ENCODE measurements at regions not wholly inside any gene's neighbourhood (a gene's known extent, or its start where the extent isn't known, plus 50 kb on each side); places are given as distances from the start of the nearest gene placed in this dataset.

DNA sequence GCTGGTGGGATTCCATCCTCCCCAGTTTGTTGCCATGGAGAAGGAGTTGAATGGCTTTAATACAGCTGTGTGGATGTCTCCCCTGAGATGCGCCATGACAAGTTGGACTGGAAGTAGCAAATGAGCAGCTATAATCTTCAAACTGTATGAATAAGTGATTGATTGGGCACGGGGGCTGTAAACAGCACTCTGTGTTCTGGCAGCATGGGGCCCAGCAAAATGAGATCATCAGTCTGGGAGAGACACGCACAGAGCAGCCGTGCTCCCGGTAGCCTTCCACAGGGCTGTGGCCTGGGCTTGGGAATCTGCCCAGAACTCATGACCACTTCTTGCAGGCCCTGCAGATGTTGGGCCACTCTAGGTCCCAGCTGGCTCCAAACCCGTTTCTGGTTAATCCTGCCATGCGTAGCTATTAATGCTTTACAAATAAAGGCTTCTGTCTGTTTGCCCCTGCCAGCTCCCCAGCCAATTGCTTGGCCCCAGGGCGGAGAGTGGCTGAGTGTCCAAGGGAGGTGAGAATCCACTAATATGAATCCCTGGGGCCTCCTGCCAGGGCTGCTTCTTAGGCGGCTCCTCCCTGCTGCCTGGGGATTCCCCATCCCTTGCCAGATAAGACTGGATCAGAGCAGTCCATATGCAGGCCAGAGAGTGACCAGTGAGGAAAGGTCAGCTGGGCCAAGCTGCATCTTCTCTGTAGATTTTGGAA, 642.9 kb downstream of the AJAP1 start:
- TF ChIP-seq, protein P1, sequence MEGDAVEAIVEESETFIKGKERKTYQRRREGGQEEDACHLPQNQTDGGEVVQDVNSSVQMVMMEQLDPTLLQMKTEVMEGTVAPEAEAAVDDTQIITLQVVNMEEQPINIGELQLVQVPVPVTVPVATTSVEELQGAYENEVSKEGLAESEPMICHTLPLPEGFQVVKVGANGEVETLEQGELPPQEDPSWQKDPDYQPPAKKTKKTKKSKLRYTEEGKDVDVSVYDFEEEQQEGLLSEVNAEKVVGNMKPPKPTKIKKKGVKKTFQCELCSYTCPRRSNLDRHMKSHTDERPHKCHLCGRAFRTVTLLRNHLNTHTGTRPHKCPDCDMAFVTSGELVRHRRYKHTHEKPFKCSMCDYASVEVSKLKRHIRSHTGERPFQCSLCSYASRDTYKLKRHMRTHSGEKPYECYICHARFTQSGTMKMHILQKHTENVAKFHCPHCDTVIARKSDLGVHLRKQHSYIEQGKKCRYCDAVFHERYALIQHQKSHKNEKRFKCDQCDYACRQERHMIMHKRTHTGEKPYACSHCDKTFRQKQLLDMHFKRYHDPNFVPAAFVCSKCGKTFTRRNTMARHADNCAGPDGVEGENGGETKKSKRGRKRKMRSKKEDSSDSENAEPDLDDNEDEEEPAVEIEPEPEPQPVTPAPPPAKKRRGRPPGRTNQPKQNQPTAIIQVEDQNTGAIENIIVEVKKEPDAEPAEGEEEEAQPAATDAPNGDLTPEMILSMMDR (conservative IDR thresholded peaks at IDR 0.05; ENCODE audit: low read depth in 2 of 2) = no peak
- TF ChIP-seq EZH2 (IDR thresholded peaks at IDR 0.05; ENCODE audit: low read depth, unreplicated experiment) (no peak), EZH2phosphoT487 (IDR thresholded peaks at IDR 0.05; ENCODE audit: unreplicated experiment) (no peak), POLR2AphosphoS5 (IDR thresholded peaks at IDR 0.05; ENCODE audit: low read depth) (no peak), ZNF331 (CRISPR knock-in tag; IDR thresholded peaks at IDR 0.05; ENCODE audit: low read depth) (no peak), STAT1 (IDR thresholded peaks at IDR 0.05; ENCODE audit: unreplicated experiment) (no peak), JUNB (IDR thresholded peaks at IDR 0.05; ENCODE audit: unreplicated experiment) (no peak)
- TF ChIP-seq, protein P2, sequence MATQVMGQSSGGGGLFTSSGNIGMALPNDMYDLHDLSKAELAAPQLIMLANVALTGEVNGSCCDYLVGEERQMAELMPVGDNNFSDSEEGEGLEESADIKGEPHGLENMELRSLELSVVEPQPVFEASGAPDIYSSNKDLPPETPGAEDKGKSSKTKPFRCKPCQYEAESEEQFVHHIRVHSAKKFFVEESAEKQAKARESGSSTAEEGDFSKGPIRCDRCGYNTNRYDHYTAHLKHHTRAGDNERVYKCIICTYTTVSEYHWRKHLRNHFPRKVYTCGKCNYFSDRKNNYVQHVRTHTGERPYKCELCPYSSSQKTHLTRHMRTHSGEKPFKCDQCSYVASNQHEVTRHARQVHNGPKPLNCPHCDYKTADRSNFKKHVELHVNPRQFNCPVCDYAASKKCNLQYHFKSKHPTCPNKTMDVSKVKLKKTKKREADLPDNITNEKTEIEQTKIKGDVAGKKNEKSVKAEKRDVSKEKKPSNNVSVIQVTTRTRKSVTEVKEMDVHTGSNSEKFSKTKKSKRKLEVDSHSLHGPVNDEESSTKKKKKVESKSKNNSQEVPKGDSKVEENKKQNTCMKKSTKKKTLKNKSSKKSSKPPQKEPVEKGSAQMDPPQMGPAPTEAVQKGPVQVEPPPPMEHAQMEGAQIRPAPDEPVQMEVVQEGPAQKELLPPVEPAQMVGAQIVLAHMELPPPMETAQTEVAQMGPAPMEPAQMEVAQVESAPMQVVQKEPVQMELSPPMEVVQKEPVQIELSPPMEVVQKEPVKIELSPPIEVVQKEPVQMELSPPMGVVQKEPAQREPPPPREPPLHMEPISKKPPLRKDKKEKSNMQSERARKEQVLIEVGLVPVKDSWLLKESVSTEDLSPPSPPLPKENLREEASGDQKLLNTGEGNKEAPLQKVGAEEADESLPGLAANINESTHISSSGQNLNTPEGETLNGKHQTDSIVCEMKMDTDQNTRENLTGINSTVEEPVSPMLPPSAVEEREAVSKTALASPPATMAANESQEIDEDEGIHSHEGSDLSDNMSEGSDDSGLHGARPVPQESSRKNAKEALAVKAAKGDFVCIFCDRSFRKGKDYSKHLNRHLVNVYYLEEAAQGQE (IDR thresholded peaks at IDR 0.05; ENCODE audit: unreplicated experiment) = no peak
